ENCODE measurements at regions not wholly inside any gene's neighbourhood (a gene's known extent, or its start where the extent isn't known, plus 50 kb on each side); places are given as distances from the start of the nearest gene placed in this dataset.

DNA sequence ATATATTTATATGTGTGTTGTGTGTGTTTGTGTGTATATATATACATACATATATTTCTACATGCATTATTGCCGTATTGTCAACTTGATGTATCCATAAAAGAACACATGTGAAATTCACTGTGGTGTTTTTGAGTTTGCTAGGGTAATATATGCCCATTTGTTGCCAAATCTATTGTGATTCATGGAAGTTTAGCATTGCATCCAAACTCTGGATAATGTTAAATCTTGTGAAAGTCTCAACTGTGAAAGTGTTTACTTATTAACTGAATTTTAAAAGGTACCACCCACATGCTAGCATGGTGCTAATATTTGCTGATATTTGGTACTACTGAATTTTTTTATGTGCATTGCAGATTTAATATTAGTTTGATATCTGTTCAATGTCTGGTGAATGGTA is 96.6 kb upstream of the SLC8A1 start:
- no peak for DNase-seq
- intact Hi-C loops (cut with DNase I) = no loop called here
- ATAC-seq = no peak
- Histone ChIP-seq H3K9me3 (no peaks in the 10 kb centered on the region), H3K4me3 (no peak overlapping the region), H3K27me3 (ENCODE audit: insufficient read depth in 3 of 3, low read length in 2 of 3) (no peaks in the 10 kb centered on the region), H3K4me1 (no peaks in the 10 kb centered on the region), H3K27ac (no peak overlapping the region), H3K36me3 (ENCODE audit: insufficient read depth in 1 of 2, low read depth in 1 of 2) (no peaks in the 10 kb centered on the region)
- 94 to 95% (median 94%) methylated on average over 1 of the region's 1 CpG for WGBS, 3 donors
- TF ChIP-seq, protein P1, sequence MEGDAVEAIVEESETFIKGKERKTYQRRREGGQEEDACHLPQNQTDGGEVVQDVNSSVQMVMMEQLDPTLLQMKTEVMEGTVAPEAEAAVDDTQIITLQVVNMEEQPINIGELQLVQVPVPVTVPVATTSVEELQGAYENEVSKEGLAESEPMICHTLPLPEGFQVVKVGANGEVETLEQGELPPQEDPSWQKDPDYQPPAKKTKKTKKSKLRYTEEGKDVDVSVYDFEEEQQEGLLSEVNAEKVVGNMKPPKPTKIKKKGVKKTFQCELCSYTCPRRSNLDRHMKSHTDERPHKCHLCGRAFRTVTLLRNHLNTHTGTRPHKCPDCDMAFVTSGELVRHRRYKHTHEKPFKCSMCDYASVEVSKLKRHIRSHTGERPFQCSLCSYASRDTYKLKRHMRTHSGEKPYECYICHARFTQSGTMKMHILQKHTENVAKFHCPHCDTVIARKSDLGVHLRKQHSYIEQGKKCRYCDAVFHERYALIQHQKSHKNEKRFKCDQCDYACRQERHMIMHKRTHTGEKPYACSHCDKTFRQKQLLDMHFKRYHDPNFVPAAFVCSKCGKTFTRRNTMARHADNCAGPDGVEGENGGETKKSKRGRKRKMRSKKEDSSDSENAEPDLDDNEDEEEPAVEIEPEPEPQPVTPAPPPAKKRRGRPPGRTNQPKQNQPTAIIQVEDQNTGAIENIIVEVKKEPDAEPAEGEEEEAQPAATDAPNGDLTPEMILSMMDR (IDR thresholded peaks at IDR 0.05) = no peak

DNA sequence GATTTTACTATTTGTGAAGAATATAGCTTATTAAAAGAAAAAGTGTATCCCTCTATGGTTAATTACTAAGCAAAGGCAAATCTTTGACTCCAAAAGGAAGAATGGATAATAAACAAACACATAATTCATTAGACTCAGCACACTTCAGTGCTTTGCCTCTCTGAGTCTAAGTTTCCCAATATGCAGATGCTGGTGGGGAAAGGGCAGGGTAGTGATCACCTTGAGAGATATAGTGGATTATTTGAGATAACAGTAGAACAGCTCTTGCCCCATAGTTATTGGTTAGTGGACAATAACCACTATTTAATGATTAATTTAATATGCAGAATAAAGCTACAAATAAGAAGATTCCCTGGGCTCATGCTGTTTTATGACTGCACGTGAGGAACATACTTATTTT is 98.2 kb upstream of the SLC8A1 start:
- no peak for DNase-seq
- intact Hi-C loops (cut with DNase I) = loop anchor here in 1 of 2 donors (5.0 to 10.0 kb wide), 2 partner anchors 103 to 335 kb away; no protein-coding TSS in a partner anchor
- no peak overlapping the region for H3K4me3 ChIP-seq
- no peaks in the 10 kb centered on the region for H3K4me1 ChIP-seq
- H3K27me3 ChIP-seq (ENCODE audit: insufficient read depth in 3 of 3, low read length in 2 of 3) = no peaks in the 10 kb centered on the region
- H3K36me3 ChIP-seq (ENCODE audit: insufficient read depth in 1 of 2, low read depth in 1 of 2) = no peaks in the 10 kb centered on the region
- H3K27ac ChIP-seq = no peak overlapping the region
- ATAC-seq = no peak
- WGBS, 3 donors = 89 to 95% (median 91%) methylated on average over 1 of the region's 1 CpG
- H3K9me3 ChIP-seq = no peaks in the 10 kb centered on the region
- TF ChIP-seq, protein P1 (IDR thresholded peaks at IDR 0.05) = no peak

DNA sequence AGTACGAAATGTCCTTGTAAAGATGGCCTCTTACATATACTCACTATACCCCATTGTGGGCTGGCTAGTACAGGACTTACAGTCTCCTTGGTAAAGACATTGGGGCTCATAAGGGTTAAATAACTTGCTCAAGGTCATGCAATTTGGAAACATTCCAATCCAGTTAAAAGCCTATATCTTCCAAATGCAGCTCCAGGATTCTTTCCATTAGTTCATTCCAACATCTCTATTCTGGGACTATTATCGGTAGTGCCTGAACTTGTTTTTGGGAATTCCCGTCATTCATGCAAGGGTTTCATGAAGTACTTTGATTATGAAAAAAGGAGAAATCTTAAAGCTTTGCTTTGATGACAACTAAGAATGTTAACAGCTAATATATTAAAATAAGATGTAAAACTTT is 99.2 kb upstream of the SLC8A1 start:
- Histone ChIP-seq H3K4me1 (no peaks in the 10 kb centered on the region), H3K27me3 (ENCODE audit: insufficient read depth in 3 of 3, low read length in 2 of 3) (no peaks in the 10 kb centered on the region), H3K9me3 (no peaks in the 10 kb centered on the region), H3K36me3 (ENCODE audit: insufficient read depth in 1 of 2, low read depth in 1 of 2) (no peaks in the 10 kb centered on the region), H3K4me3 (no peak overlapping the region), H3K27ac (no peak overlapping the region)
- TF ChIP-seq, protein P1 (IDR thresholded peaks at IDR 0.05) = no peak
- ATAC-seq = no peak
- DNase-seq = no peak
- WGBS, 3 donors = 84 to 88% (median 87%) methylated on average over 3 of the region's 3 CpGs
- intact Hi-C loops (cut with DNase I) = loop anchor here in 1 of 2 donors (5.0 to 10.0 kb wide), 2 partner anchors 104 to 336 kb away; no protein-coding TSS in a partner anchor

DNA sequence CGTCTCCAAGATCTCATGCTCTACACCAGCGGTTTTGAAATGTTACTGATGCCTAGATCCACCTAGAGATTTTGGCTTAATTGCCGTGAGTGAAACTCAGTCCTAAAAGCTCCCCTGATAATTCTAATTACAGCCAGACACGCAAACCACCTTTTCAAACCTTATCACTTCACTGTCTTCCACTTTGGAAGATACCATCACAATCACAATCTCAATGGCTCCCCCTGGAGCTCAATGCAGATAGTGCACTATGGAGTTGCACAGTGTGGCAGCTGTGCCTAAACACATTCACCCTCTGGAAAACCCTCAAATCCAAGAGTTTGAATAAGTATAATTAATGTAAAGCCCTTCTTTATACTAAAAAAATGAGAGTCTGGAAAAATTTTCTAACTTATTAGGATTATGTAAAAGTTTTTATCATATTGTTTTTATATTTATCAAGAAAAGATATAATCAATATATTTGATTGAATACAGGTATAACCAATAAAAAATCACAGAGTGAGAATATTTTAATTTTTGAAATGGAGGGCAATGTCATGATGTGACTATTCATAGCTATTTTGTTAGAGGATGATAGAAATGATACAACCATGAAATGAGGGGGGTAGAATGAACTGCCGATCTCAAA is 102.9 kb upstream of the SLC8A1 start:
- peak; percentile 51 to 53 for DNase-seq
- TF ChIP-seq, protein P1 (IDR thresholded peaks at IDR 0.05) = peak; percentile 95
- Histone ChIP-seq H3K9me3 (no peaks in the 10 kb centered on the region), H3K36me3 (ENCODE audit: insufficient read depth in 1 of 2, low read depth in 1 of 2) (no peaks in the 10 kb centered on the region), H3K4me1 (no peaks in the 10 kb centered on the region), H3K27me3 (ENCODE audit: insufficient read depth in 3 of 3, low read length in 2 of 3) (no peaks in the 10 kb centered on the region), H3K4me3 (no peak overlapping the region), H3K27ac (no peak overlapping the region)
- WGBS, 3 donors = 50 to 60% (median 53%) methylated on average over 5 of the region's 5 CpGs
- intact Hi-C loops (cut with DNase I) = loop anchor here (2.0 to 10.0 kb wide), 6 partner anchors 66 to 647 kb away; no protein-coding TSS in a partner anchor
- ATAC-seq = peak; percentile 69 to 86 (median 78)

DNA sequence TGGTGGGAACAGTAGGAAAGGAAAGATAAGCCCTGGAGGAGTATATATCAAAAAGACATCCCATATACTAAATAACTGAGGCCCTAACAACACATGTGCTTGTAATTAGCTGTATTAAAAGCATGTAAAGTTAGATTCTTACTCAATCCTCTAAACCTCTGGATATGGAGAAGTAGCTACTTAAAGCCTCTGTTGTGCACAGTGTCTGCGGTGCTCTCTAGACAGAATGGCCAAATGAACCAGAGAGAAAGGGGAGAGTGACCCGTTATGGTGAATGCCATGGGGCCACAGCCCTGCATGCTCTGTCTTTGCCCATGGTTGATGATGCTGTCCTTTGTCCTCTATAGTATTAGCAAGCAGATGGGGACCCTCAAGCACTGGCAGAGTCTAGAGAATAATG is 104.4 kb upstream of the SLC8A1 start:
- Histone ChIP-seq H3K27ac (no peak overlapping the region), H3K9me3 (no peaks in the 10 kb centered on the region), H3K4me1 (no peaks in the 10 kb centered on the region), H3K36me3 (ENCODE audit: insufficient read depth in 1 of 2, low read depth in 1 of 2) (no peaks in the 10 kb centered on the region), H3K4me3 (no peak overlapping the region), H3K27me3 (ENCODE audit: insufficient read depth in 3 of 3, low read length in 2 of 3) (no peaks in the 10 kb centered on the region)
- TF ChIP-seq, protein P1 (IDR thresholded peaks at IDR 0.05) = no peak
- no peak for ATAC-seq
- no peak for DNase-seq
- intact Hi-C loops (cut with DNase I) = loop anchor here (5.0 to 10.0 kb wide), 2 partner anchors 341 to 649 kb away; no protein-coding TSS in a partner anchor
- 41 to 48% (median 44%) methylated on average over 2 of the region's 2 CpGs for WGBS, 3 donors
